Glutamatergic neuron (in vitro differentiated cells): ENCODE measurements at regions not wholly inside any gene's neighbourhood (a gene's known extent, or its start where the extent isn't known, plus 50 kb on each side); places are given as distances from the start of the nearest gene placed in this dataset.

Experiments
- DNase-seq: peaks from one replicate; pipeline ENCODE4 v3.0.0; 2022
- H3K27ac Mint-ChIP-seq: one replicate; pipeline ENCODE4 v1.8.0; 2020; ENCODE audit warnings: mild to moderate bottlenecking, mixed read lengths, inconsistent platforms; ENCODE audit not compliant: unreplicated experiment
- H3K27me3 Mint-ChIP-seq: one replicate; pipeline ENCODE4 v1.8.0; 2020; ENCODE audit warnings: mild to moderate bottlenecking, moderate library complexity, mixed read lengths, inconsistent platforms; ENCODE audit not compliant: unreplicated experiment
- H3K36me3 Mint-ChIP-seq: one replicate; pipeline ENCODE4 v1.8.0; 2020; ENCODE audit warnings: mild to moderate bottlenecking, mixed read lengths, inconsistent platforms; ENCODE audit not compliant: unreplicated experiment
- H3K4me1 Mint-ChIP-seq: one replicate; pipeline ENCODE4 v1.8.0; 2020; ENCODE audit warnings: mild to moderate bottlenecking, low read depth, mixed read lengths, inconsistent platforms; ENCODE audit not compliant: unreplicated experiment
- H3K4me3 Mint-ChIP-seq: one replicate; pipeline ENCODE4 v1.8.0; 2020; ENCODE audit warnings: mild to moderate bottlenecking, mixed read lengths, inconsistent platforms; ENCODE audit not compliant: unreplicated experiment
- H3K9me3 Mint-ChIP-seq: one replicate; pipeline ENCODE4 v1.8.0; 2020; ENCODE audit warnings: mild to moderate bottlenecking, moderate library complexity, mixed read lengths, inconsistent platforms; ENCODE audit not compliant: unreplicated experiment
- CTCF ChIP-seq: fragments of 200-600 bp; sonication (generic); IDR thresholded peaks from one replicate; pipeline ENCODE4 v1.5.0; 2021; ENCODE audit not compliant: partially characterized antibody, unreplicated experiment

- TF ChIP-seq CTCF, result no peak
- Mint-ChIP-seq H3K27me3 (peaks cover 4% of the 10 kb centered on the region), H3K9me3 (peaks cover 3% of the 10 kb centered on the region), H3K4me1 (no peaks in the 10 kb centered on the region), H3K36me3 (peaks cover 4% of the 10 kb centered on the region), H3K27ac (no peak overlapping the region), H3K4me3 (no peak overlapping the region)
- DNase-seq, result no peak
These were observed 425.7 kb upstream of the FZD8 start for GRCh38 chr10:36067748-36068147.

GRCh38 chr10:36066850-36067249 is 424.8 kb upstream of the FZD8 start:
- no peak overlapping the region for H3K4me3 Mint-ChIP-seq
- peaks cover 4% of the 10 kb centered on the region for H3K27me3 Mint-ChIP-seq
- no peak for TF ChIP-seq CTCF
- no peak overlapping the region for H3K27ac Mint-ChIP-seq
- H3K36me3 Mint-ChIP-seq, result peaks cover 4% of the 10 kb centered on the region
- no peak for DNase-seq
- peaks cover 3% of the 10 kb centered on the region for H3K9me3 Mint-ChIP-seq
- no peaks in the 10 kb centered on the region for H3K4me1 Mint-ChIP-seq

- DNase-seq, result no peak
- H3K9me3 Mint-ChIP-seq, result peaks cover 3% of the 10 kb centered on the region
- peaks cover 4% of the 10 kb centered on the region for H3K36me3 Mint-ChIP-seq
- TF ChIP-seq CTCF, result no peak
- H3K27ac Mint-ChIP-seq, result no peak overlapping the region
- peaks cover 4% of the 10 kb centered on the region for H3K27me3 Mint-ChIP-seq
- H3K4me1 Mint-ChIP-seq, result no peaks in the 10 kb centered on the region
- H3K4me3 Mint-ChIP-seq, result no peak overlapping the region
These were observed 424.0 kb upstream of the FZD8 start for GRCh38 chr10:36066102-36066501.

- H3K27me3 Mint-ChIP-seq, result peaks cover 4% of the 10 kb centered on the region
- DNase-seq, result no peak
- peaks cover 4% of the 10 kb centered on the region for H3K36me3 Mint-ChIP-seq
- H3K9me3 Mint-ChIP-seq, result peaks cover 3% of the 10 kb centered on the region
- H3K4me3 Mint-ChIP-seq, result no peak overlapping the region
- no peaks in the 10 kb centered on the region for H3K4me1 Mint-ChIP-seq
- no peak for TF ChIP-seq CTCF
- no peak overlapping the region for H3K27ac Mint-ChIP-seq
These were observed 421.3 kb upstream of the FZD8 start for GRCh38 chr10:36063396-36063795.

GRCh38 chr10:36057731-36058130 is 415.6 kb upstream of the FZD8 start:
- no peaks in the 10 kb centered on the region for H3K36me3 Mint-ChIP-seq
- no peaks in the 10 kb centered on the region for H3K4me1 Mint-ChIP-seq
- no peak overlapping the region for H3K4me3 Mint-ChIP-seq
- no peak for DNase-seq
- no peak for TF ChIP-seq CTCF
- H3K27me3 Mint-ChIP-seq, result no peaks in the 10 kb centered on the region
- peaks cover 1% of the 10 kb centered on the region for H3K9me3 Mint-ChIP-seq
- no peak overlapping the region for H3K27ac Mint-ChIP-seq
